ENCODE measurements at regions not wholly inside any gene's neighbourhood (a gene's known extent, or its start where the extent isn't known, plus 50 kb on each side); places are given as distances from the start of the nearest gene placed in this dataset.

DNA sequence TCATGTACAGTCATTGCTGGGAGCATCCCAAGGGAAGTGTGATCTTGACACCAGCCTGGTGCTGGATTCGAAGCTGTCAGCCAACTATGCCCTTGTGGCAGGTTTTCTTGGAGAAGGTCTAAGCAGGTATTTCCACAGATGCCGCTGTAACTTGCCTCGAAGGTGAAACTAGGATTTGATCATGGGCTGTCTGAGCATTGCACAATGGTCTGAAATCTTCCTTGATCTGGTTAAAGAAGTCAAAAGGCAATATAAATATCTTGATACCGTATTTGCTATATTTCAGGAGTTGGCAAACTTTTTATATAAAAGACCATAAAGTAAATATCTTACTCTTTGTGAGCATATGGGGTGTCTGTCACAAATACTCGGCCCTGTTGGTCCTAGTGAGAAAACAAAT is 206.8 kb downstream of the LYPLAL1 start:
- H3K27me3 ChIP-seq = no peaks in the 10 kb centered on the region
- H3K4me3 ChIP-seq (ENCODE audit: low read depth in 1 of 2, low read length in 1 of 2) = no peak overlapping the region
- H3K9me3 ChIP-seq = no peaks in the 10 kb centered on the region
- H3K27ac ChIP-seq = no peak overlapping the region
- TF ChIP-seq, protein P1, sequence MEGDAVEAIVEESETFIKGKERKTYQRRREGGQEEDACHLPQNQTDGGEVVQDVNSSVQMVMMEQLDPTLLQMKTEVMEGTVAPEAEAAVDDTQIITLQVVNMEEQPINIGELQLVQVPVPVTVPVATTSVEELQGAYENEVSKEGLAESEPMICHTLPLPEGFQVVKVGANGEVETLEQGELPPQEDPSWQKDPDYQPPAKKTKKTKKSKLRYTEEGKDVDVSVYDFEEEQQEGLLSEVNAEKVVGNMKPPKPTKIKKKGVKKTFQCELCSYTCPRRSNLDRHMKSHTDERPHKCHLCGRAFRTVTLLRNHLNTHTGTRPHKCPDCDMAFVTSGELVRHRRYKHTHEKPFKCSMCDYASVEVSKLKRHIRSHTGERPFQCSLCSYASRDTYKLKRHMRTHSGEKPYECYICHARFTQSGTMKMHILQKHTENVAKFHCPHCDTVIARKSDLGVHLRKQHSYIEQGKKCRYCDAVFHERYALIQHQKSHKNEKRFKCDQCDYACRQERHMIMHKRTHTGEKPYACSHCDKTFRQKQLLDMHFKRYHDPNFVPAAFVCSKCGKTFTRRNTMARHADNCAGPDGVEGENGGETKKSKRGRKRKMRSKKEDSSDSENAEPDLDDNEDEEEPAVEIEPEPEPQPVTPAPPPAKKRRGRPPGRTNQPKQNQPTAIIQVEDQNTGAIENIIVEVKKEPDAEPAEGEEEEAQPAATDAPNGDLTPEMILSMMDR (IDR thresholded peaks at IDR 0.05) = no peak
- H3K36me3 ChIP-seq = no peaks in the 10 kb centered on the region
- H3K4me1 ChIP-seq (ENCODE audit: control insufficient read depth in 1 of 2, insufficient read depth in 1 of 2, low read depth in 1 of 2, low read length in 1 of 2) = no peaks in the 10 kb centered on the region

DNA sequence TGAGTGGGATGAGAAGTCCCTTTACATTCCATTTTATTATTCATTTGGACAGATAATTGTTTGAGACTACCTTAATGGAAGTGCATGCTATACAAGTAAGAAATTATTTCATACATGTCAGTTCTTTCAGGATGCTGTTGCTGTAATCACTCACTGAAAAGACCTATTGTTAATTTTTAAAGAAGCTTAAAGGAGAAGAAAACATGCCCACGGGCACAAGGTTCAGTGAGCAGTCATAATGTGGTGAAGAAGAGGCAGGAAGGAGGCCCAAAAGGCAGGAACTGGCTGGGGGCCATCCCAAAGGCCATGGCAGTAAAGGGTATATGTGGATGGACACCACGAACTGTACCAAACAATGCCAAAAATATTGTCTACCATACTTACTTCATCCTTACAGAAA is 206.0 kb downstream of the LYPLAL1 start:
- H3K27ac ChIP-seq = no peak overlapping the region
- no peak overlapping the region for H3K4me3 ChIP-seq (ENCODE audit: low read depth in 1 of 2, low read length in 1 of 2)
- no peaks in the 10 kb centered on the region for H3K9me3 ChIP-seq
- H3K4me1 ChIP-seq (ENCODE audit: control insufficient read depth in 1 of 2, insufficient read depth in 1 of 2, low read depth in 1 of 2, low read length in 1 of 2) = no peaks in the 10 kb centered on the region
- no peaks in the 10 kb centered on the region for H3K27me3 ChIP-seq
- TF ChIP-seq, protein P1 (IDR thresholded peaks at IDR 0.05) = no peak
- H3K36me3 ChIP-seq = no peaks in the 10 kb centered on the region

DNA sequence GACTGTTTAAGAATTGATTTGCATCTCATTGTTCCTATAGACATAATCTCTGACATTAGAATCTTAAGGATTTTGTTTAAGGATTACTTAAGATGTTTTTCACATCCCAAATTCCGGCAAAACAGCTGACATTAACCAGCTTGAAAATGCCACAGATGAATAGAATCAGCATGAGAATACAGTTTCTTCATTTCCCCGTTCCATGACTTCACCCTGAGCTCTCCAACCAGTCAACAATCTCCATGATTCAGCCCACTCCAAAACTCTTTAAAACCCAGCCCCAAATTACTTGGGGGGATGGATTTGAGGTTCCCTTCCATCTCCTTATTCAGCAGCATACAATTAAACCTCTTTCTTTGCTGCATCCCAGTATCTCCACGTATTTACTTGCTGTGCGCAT is 201.0 kb downstream of the LYPLAL1 start:
- H3K9me3 ChIP-seq = no peaks in the 10 kb centered on the region
- no peak overlapping the region for H3K27ac ChIP-seq
- no peaks in the 10 kb centered on the region for H3K4me1 ChIP-seq (ENCODE audit: control insufficient read depth in 1 of 2, insufficient read depth in 1 of 2, low read depth in 1 of 2, low read length in 1 of 2)
- H3K27me3 ChIP-seq = no peaks in the 10 kb centered on the region
- no peaks in the 10 kb centered on the region for H3K36me3 ChIP-seq
- TF ChIP-seq, protein P1 (IDR thresholded peaks at IDR 0.05) = no peak
- no peak overlapping the region for H3K4me3 ChIP-seq (ENCODE audit: low read depth in 1 of 2, low read length in 1 of 2)

DNA sequence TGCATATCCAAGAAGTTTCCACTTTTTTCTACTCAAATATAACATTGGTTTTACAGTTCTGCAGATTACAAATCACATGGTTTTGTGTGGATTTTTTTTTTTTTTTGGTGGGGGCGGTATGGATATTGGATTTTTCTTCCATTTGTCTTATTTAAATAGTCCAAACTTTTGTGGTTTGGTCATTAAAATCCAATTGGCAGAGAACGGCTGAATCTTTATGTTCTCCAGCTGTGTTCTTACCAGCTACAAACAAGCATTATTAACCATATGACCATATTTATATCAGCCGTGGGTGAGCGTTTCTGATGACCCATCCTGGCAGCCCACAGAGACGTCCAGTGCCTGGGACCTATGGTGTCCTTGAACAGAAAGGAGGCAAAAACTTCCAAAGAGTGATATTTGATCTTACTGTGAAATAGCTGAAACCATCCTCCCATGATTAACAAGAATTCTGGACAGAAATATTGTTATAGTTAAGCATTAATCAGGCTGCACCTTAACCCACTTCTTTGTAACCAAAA is 200.4 kb downstream of the LYPLAL1 start:
- Histone ChIP-seq H3K4me3 (ENCODE audit: low read depth in 1 of 2, low read length in 1 of 2) (no peak overlapping the region), H3K27me3 (no peaks in the 10 kb centered on the region), H3K36me3 (no peaks in the 10 kb centered on the region), H3K27ac (no peak overlapping the region), H3K9me3 (no peaks in the 10 kb centered on the region), H3K4me1 (ENCODE audit: control insufficient read depth in 1 of 2, insufficient read depth in 1 of 2, low read depth in 1 of 2, low read length in 1 of 2) (no peaks in the 10 kb centered on the region)
- TF ChIP-seq, protein P1 (IDR thresholded peaks at IDR 0.05) = no peak

DNA sequence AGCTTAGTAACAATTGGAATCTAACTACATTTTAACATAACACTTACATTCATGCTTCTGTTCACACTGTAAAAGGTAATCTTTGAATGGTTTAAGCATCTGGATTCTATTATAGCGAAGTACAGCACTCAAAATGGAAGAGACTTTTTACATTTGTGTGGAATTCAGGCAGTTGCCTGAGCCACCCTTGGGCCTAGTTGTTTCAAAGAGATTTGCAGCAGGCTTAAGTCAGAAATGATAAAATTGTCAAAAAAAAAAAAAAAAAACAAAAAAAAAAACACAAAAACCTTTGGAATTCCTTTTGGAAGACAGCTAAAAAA is 199.9 kb downstream of the LYPLAL1 start:
- Histone ChIP-seq H3K9me3 (no peaks in the 10 kb centered on the region), H3K4me1 (ENCODE audit: control insufficient read depth in 1 of 2, insufficient read depth in 1 of 2, low read depth in 1 of 2, low read length in 1 of 2) (no peaks in the 10 kb centered on the region), H3K27me3 (no peaks in the 10 kb centered on the region), H3K36me3 (no peaks in the 10 kb centered on the region), H3K27ac (no peak overlapping the region), H3K4me3 (ENCODE audit: low read depth in 1 of 2, low read length in 1 of 2) (no peak overlapping the region)
- TF ChIP-seq, protein P1 (IDR thresholded peaks at IDR 0.05) = no peak

Measured in neutrophil (primary cell).